ENCODE measurements at regions not wholly inside any gene's neighbourhood (a gene's known extent, or its start where the extent isn't known, plus 50 kb on each side); places are given as distances from the start of the nearest gene placed in this dataset.

GRCh38 chr3:95775486-95776094 is 1038.8 kb upstream of the EPHA6 start (continued):
- no peak for TF ChIP-seq CEBPB (IDR thresholded peaks at IDR 0.05; ENCODE audit: low read depth)

- ChIA-PET RAD21 (ENCODE audit: low non-redundant PET in 1 of 2, low total read pairs in 2 of 2, uncharacterized antibody in 2 of 2, unreplicated experiment in 2 of 2) (no interaction called here), POLR2A (no interaction called here), CTCF (no interaction called here)
- no TSS peak for BruUV-seq (replicated peaks)
- H3K79me2 ChIP-seq (ENCODE audit: insufficient read depth, low read length), result no peaks in the 10 kb centered on the region
- H3K4me2 ChIP-seq (ENCODE audit: low read length), result no peak overlapping the region
- ATAC-seq, result no peak
- peaks cover 0 to under 1% of the 10 kb centered on the region in 2 experiments; a peak in 2 of 4 replicates for H3K9me3 ChIP-seq (ENCODE audit: control insufficient read depth in 1 of 2, insufficient read depth in 1 of 2, low read depth in 1 of 2, low read length in 2 of 2)
- H4K20me1 ChIP-seq (ENCODE audit: insufficient read depth), result no peaks in the 10 kb centered on the region
- TF ChIP-seq ZFX (IDR thresholded peaks at IDR 0.05), result no peak
- TF ChIP-seq FOSL1 (IDR thresholded peaks at IDR 0.05; ENCODE audit: low read depth), result no peak
- no peak for TF ChIP-seq YY1 (IDR thresholded peaks at IDR 0.05; ENCODE audit: extremely low read depth, insufficient replicate concordance, low read depth, low read length)
- no peak for TF ChIP-seq SP1 (IDR thresholded peaks at IDR 0.05; ENCODE audit: low read depth)
- TF ChIP-seq MAX (IDR thresholded peaks at IDR 0.05), result no peak
- no peak for TF ChIP-seq ELF1 (IDR thresholded peaks at IDR 0.05; ENCODE audit: borderline replicate concordance, low read depth)
- no peak for TF ChIP-seq JUND (IDR thresholded peaks at IDR 0.05)
- TF ChIP-seq TCF7L2 (IDR thresholded peaks at IDR 0.05; ENCODE audit: borderline replicate concordance, extremely low read depth, insufficient read depth, insufficient read length), result no peak
- no peak for TF ChIP-seq EGR1 (IDR thresholded peaks at IDR 0.05; ENCODE audit: low read depth)
- TF ChIP-seq RAD21 (IDR thresholded peaks at IDR 0.05; ENCODE audit: low read depth), result no peak
- no peak for TF ChIP-seq CBX3 (IDR thresholded peaks at IDR 0.05; ENCODE audit: low read depth)
- no peak for TF ChIP-seq REST (IDR thresholded peaks at IDR 0.05; ENCODE audit: low read depth)
- no peak for TF ChIP-seq ZNF274 (IDR thresholded peaks at IDR 0.05; ENCODE audit: low read depth, low read length)
- H3K9ac ChIP-seq (ENCODE audit: low read length), result no peak overlapping the region
- no peak overlapping the region for H3K4me3 ChIP-seq (replicated peaks in 1 of 2; ENCODE audit: low read depth in 1 of 2, low read length in 2 of 2)
- no peaks in the 10 kb centered on the region for H3K9me2 ChIP-seq (ENCODE audit: insufficient read depth)
- H3K36me3 ChIP-seq (ENCODE audit: control insufficient read depth in 1 of 2, insufficient read depth in 2 of 2, low read length in 2 of 2), result no peaks in the 10 kb centered on the region
- no peaks in the 10 kb centered on the region; a peak in 1 of 4 replicates for H3K4me1 ChIP-seq (ENCODE audit: control insufficient read depth in 1 of 2, insufficient read depth in 2 of 2, low read length in 2 of 2)
- H3K27me3 ChIP-seq (ENCODE audit: insufficient read depth, low read length), result no peaks in the 10 kb centered on the region
- no peak overlapping the region for H3K27ac ChIP-seq (ENCODE audit: low read depth, low read length)
- no peak for DNase-seq (ENCODE audit: low read depth, low spot score)
- intact Hi-C loops (cut with micrococcal nuclease), result no loop called here
- no peak overlapping the region for H2AFZ ChIP-seq (ENCODE audit: low read depth, low read length, poor library complexity, severe bottlenecking)
Observed at GRCh38 chr3:95781598-95781997, 1032.8 kb upstream of the EPHA6 start.
